ENCODE measurements at regions not wholly inside any gene's neighbourhood (a gene's known extent, or its start where the extent isn't known, plus 50 kb on each side); places are given as distances from the start of the nearest gene placed in this dataset.

GRCh38 chr12:89839444-89839843, 130.8 kb upstream of the ATP2B1 start:
- H3K4me3 ChIP-seq (ENCODE audit: low read depth, low read length), result no peak overlapping the region
- no peak for DNase-seq (ENCODE audit: low read depth)
- no peak for TF ChIP-seq CTCF (IDR thresholded peaks at IDR 0.05; ENCODE audit: control insufficient read depth, extremely low read depth, insufficient read depth)

GRCh38 chr12:89838833-89839232, 130.2 kb upstream of the ATP2B1 start:
- DNase-seq (ENCODE audit: low read depth), result no peak
- no peak overlapping the region for H3K4me3 ChIP-seq (ENCODE audit: low read depth, low read length)
- no peak for TF ChIP-seq CTCF (IDR thresholded peaks at IDR 0.05; ENCODE audit: control insufficient read depth, extremely low read depth, insufficient read depth)

GRCh38 chr12:89836026-89836425, 127.4 kb upstream of the ATP2B1 start:
- no peak overlapping the region for H3K4me3 ChIP-seq (ENCODE audit: low read depth, low read length)
- no peak for TF ChIP-seq CTCF (IDR thresholded peaks at IDR 0.05; ENCODE audit: control insufficient read depth, extremely low read depth, insufficient read depth)
- no peak for DNase-seq (ENCODE audit: low read depth)

GRCh38 chr12:89834676-89835075, 126.0 kb upstream of the ATP2B1 start:
- TF ChIP-seq CTCF (IDR thresholded peaks at IDR 0.05; ENCODE audit: control insufficient read depth, extremely low read depth, insufficient read depth), result no peak
- no peak overlapping the region for H3K4me3 ChIP-seq (ENCODE audit: low read depth, low read length)
- no peak for DNase-seq (ENCODE audit: low read depth)

GRCh38 chr12:89833337-89834252, 125.0 kb upstream of the ATP2B1 start:
- no peak for DNase-seq (ENCODE audit: low read depth)
- H3K4me3 ChIP-seq (ENCODE audit: low read depth, low read length), result no peak overlapping the region
- TF ChIP-seq CTCF (IDR thresholded peaks at IDR 0.05; ENCODE audit: control insufficient read depth, extremely low read depth, insufficient read depth), result no peak

GRCh38 chr12:89832336-89832735, 123.7 kb upstream of the ATP2B1 start:
- H3K4me3 ChIP-seq (ENCODE audit: low read depth, low read length), result no peak overlapping the region
- no peak for TF ChIP-seq CTCF (IDR thresholded peaks at IDR 0.05; ENCODE audit: control insufficient read depth, extremely low read depth, insufficient read depth)
- DNase-seq (ENCODE audit: low read depth), result no peak

Measured in LNCaP clone FGC (cell line).